ENCODE measurements at regions not wholly inside any gene's neighbourhood (a gene's known extent, or its start where the extent isn't known, plus 50 kb on each side); places are given as distances from the start of the nearest gene placed in this dataset.

GRCh38 chr5:58284886-58285285 is 175.0 kb downstream of the PLK2 start:
- TF ChIP-seq CTCF (IDR thresholded peaks at IDR 0.05) (no peak), POLR2A (IDR thresholded peaks at IDR 0.05) (no peak), EP300 (IDR thresholded peaks at IDR 0.05) (no peak)

Data from stomach (tissue), 4 donors.